Omental fat pad (tissue), 3 donors: ENCODE measurements at regions not wholly inside any gene's neighbourhood (a gene's known extent, or its start where the extent isn't known, plus 50 kb on each side); places are given as distances from the start of the nearest gene placed in this dataset.

ENCODE experiments used
- ATAC-seq: fragments of 150-250 bp; one replicate; pipeline ENCODE4 v1.9.1; 2016; ENCODE audit warnings: mild to moderate bottlenecking, moderate library complexity; ENCODE audit not compliant: low FRiP score
- DNase-seq: peaks from one replicate; pipeline ENCODE4 v3.0.0-alpha.2; 2019; ENCODE audit warnings: low spot score
- CTCF ChIP-seq, 3 donors: fragments of 450-650 bp; IDR thresholded peaks; one replicate each; pipeline ENCODE4 v1.5.1; 2016 to 2017; ENCODE audit warnings: antibody characterized with exemption in 3 of 3, mild to moderate bottlenecking in 3 of 3, moderate library complexity in 2 of 3

GRCh38 chr14:86104691-86105265 is 574.8 kb downstream of the FLRT2 start:
- no peak for DNase-seq
- TF ChIP-seq CTCF (IDR thresholded peaks at IDR 0.05) = no peak
- no peak for ATAC-seq

GRCh38 chr14:86094512-86094911 is 564.6 kb downstream of the FLRT2 start:
- no peak for ATAC-seq
- no peak for DNase-seq
- no peak for TF ChIP-seq CTCF (IDR thresholded peaks at IDR 0.05)

- DNase-seq (no peak), ATAC-seq (no peak)
- no peak for TF ChIP-seq CTCF (IDR thresholded peaks at IDR 0.05)
Observed at GRCh38 chr14:86091811-86092210, 561.9 kb downstream of the FLRT2 start.

GRCh38 chr14:86088156-86088555 is 558.2 kb downstream of the FLRT2 start:
- TF ChIP-seq CTCF (IDR thresholded peaks at IDR 0.05) = no peak
- DNase-seq (no peak), ATAC-seq (no peak)

GRCh38 chr14:86087377-86087776 is 557.4 kb downstream of the FLRT2 start:
- TF ChIP-seq CTCF (IDR thresholded peaks at IDR 0.05) = no peak
- no peak for DNase-seq
- ATAC-seq = no peak

- no peak for DNase-seq
- TF ChIP-seq CTCF (IDR thresholded peaks at IDR 0.05) = no peak
Observed at GRCh38 chr14:86086962-86087361, 557.0 kb downstream of the FLRT2 start.

GRCh38 chr14:86084097-86084496 is 554.2 kb downstream of the FLRT2 start:
- TF ChIP-seq CTCF (IDR thresholded peaks at IDR 0.05) = no peak
- no peak for ATAC-seq
- no peak for DNase-seq

More at GRCh38 chr14:86086962-86087361, 557.0 kb downstream of the FLRT2 start:
- ATAC-seq = no peak
